T-helper 2 cell treated with Interferon-gamma antibody and Interleukin-4, amounts not matched to agents 5 μg/mL and 100 μg/mL, for 36 hours (primary cell): ENCODE measurements at regions not wholly inside any gene's neighbourhood (a gene's known extent, or its start where the extent isn't known, plus 50 kb on each side); places are given as distances from the start of the nearest gene placed in this dataset.
"Not testable (repeated sequence)": the region's sequence is repeated elsewhere in the genome, so short reads cannot be mapped to it uniquely, and the experiment has no call there.

Experiments
- DNase-seq: peaks from one replicate; pipeline ENCODE4 v3.0.0; 2021; ENCODE audit warnings: low spot score
- H3K27ac Mint-ChIP-seq: one replicate; pipeline ENCODE4 v1.8.0; 2021; ENCODE audit warnings: mild to moderate bottlenecking, mixed read lengths
- H3K27me3 Mint-ChIP-seq: one replicate; pipeline ENCODE4 v1.8.0; 2021; ENCODE audit warnings: low read depth, mixed read lengths
- H3K36me3 Mint-ChIP-seq: one replicate; pipeline ENCODE4 v1.8.0; 2021; ENCODE audit warnings: low read depth, mixed read lengths
- H3K4me1 Mint-ChIP-seq: one replicate; pipeline ENCODE4 v1.8.0; 2021; ENCODE audit warnings: low read depth, mixed read lengths
- H3K4me3 Mint-ChIP-seq: one replicate; pipeline ENCODE4 v1.8.0; 2022; ENCODE audit warnings: mild to moderate bottlenecking, moderate library complexity, mixed read lengths
- H3K9me3 Mint-ChIP-seq: one replicate; pipeline ENCODE4 v1.8.0; 2021; ENCODE audit warnings: mixed read lengths

DNA sequence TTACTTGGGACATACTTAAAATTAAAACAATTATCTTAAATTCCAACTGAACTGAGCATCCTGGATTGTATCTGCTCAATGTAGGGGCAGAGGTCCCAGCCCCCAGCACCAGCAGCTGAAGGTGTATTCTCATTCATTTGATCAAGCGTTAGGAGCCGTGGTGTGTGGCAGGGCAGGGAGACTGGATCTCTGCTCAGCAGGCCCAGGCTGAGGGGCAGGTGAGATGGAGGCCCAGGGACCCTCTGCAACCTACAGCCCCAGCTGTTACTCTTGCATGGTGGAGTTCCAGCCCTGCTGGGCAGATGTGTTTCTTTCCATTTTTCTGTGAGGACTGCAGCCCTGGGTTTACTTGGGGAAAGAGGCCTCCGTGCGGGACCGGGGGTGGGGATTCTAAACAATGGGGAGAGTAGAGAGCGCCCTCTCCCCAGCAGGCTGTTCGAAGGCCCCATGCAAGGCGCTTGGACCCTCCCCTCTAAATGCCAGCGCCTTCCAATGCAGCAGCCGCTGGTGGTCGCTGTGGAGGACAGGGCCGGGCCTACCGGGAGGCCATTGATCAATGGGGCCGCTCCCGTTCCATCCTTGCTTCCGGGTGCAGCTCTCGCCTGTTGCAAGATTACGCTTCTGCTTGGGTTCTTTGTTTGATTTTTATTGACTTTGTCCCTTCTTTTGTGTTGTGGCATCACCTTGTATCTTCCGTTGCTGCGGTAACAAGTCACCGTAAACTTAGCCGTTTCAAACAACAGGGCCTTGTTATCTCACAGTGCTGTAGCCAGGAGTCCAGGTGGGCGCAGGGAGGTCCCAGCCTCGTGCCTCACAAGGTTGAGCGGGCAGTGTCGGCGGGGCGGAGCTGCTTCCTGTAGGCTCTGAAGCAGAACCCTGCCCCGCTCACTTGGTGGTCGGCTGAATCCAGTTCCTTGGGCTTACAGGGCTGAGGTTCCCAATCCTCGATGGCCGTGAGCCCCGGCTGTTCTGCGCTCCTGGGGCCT is 134.8 kb upstream of the PHACTR3 start:
- DNase-seq = no peak
- no peaks in the 10 kb centered on the region for H3K4me1 Mint-ChIP-seq
- H3K9me3 Mint-ChIP-seq = no peaks in the 10 kb centered on the region
- no peak overlapping the region for H3K4me3 Mint-ChIP-seq
- no peak overlapping the region for H3K27ac Mint-ChIP-seq
- H3K27me3 Mint-ChIP-seq = peaks cover 3% of the 10 kb centered on the region
- H3K36me3 Mint-ChIP-seq = no peaks in the 10 kb centered on the region

DNA sequence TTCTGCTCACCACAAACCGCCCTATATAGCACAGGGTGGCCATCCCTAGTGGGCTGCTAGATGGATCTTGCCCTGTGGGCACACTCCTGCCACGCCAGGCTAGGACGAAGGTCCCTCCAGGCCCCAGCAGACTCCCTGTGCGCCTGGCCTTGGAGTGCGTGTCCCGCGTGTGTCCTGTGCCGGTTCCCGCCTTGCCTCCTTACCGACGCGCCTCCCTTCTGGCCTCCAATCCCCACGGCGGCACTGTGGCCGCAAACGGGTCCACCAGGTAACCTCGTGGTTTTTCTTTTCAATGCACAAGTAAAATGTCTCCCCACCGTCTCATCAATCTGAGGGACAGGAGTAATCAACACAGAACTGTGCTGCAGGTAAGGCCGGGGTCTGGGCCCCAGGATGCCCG is 133.8 kb upstream of the PHACTR3 start:
- Mint-ChIP-seq H3K27ac (no peak overlapping the region), H3K36me3 (no peaks in the 10 kb centered on the region), H3K9me3 (no peaks in the 10 kb centered on the region), H3K4me1 (no peaks in the 10 kb centered on the region), H3K27me3 (peaks cover 3% of the 10 kb centered on the region), H3K4me3 (no peak overlapping the region)
- no peak for DNase-seq

DNA sequence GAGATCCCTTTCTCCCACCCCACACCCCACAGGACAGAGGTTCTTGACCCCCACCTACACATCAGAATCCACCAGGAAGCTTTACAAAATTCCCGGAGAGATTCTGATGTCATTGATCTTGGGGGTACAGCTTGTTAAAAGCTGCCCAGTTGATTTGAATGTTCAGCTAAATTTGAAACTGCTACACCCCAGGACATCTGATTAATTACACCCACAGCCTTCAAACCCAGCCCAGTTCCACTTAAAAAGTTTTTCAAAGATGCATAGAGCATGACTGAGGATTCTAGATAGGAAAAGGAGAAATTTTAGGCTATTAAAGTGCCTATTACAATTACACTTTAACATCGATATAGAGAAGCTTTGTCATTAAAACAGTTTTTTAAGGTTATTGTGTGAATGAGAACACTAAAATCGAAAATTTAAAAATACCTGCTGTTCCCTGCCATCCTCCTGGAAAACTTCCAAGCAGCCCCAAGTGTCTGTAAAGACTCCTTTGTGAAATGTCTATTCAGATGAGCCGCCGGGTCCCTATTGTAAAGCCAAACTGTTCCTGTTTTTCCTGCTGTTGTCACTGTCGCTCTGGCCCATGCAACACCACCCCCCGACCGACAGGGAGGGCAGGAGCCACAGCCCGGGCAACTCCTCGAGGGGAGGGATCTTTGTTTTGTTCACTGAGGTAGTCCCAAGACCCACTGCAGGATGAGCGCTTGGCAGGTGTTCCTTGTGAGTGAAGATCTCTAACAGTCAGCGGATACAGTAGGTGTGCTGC is 132.5 kb upstream of the PHACTR3 start:
- H3K9me3 Mint-ChIP-seq = no peaks in the 10 kb centered on the region
- no peak overlapping the region for H3K27ac Mint-ChIP-seq
- H3K27me3 Mint-ChIP-seq = peaks cover 6% of the 10 kb centered on the region
- no peak overlapping the region for H3K4me3 Mint-ChIP-seq
- no peaks in the 10 kb centered on the region for H3K4me1 Mint-ChIP-seq
- no peak for DNase-seq
- H3K36me3 Mint-ChIP-seq = no peaks in the 10 kb centered on the region

DNA sequence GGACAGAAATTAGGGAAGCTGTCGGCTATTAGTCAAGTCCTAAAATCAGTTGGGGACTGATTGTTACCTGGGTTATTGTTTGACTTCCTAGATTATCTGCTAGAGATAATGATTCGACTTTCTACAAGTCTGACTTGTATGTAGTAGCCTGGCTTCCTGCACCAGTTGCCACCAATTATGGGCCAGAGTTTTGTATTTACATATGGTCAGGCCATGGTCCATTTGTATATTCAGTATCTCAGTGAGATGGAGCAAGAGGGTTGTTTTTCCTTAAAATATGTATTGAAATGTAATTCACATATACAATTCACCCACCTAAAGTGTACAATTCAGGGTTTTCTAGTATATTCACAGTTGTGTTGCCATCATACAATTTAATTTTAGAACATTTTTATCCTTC is 130.6 kb upstream of the PHACTR3 start:
- Mint-ChIP-seq H3K4me3 (no peak overlapping the region), H3K27ac (no peak overlapping the region), H3K9me3 (no peaks in the 10 kb centered on the region), H3K4me1 (no peaks in the 10 kb centered on the region), H3K36me3 (no peaks in the 10 kb centered on the region), H3K27me3 (peaks cover 8% of the 10 kb centered on the region)
- DNase-seq = no peak

DNA sequence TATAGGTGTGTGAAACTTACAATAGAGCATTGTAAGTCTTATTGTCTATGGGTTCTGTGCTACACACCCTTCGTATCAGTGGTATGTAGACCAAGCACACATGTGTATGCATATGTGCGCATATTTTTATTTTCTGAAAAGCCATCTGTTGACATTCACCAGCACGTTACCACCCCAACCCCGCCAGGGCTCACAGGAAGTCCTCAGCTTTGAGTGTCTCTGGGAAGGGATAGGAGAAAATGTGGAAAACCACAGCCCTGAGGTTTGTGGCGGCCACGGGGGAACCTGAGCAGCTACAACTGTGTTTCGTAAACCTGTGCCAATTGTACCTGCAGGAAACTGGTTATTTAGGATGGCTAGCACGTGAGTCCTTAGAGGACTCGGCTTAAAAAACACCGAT is 123.3 kb upstream of the PHACTR3 start:
- Mint-ChIP-seq H3K4me3 (no peak overlapping the region), H3K27ac (no peak overlapping the region), H3K4me1 (no peaks in the 10 kb centered on the region), H3K27me3 (peaks cover 8% of the 10 kb centered on the region), H3K36me3 (no peaks in the 10 kb centered on the region), H3K9me3 (no peaks in the 10 kb centered on the region)
- no peak for DNase-seq

DNA sequence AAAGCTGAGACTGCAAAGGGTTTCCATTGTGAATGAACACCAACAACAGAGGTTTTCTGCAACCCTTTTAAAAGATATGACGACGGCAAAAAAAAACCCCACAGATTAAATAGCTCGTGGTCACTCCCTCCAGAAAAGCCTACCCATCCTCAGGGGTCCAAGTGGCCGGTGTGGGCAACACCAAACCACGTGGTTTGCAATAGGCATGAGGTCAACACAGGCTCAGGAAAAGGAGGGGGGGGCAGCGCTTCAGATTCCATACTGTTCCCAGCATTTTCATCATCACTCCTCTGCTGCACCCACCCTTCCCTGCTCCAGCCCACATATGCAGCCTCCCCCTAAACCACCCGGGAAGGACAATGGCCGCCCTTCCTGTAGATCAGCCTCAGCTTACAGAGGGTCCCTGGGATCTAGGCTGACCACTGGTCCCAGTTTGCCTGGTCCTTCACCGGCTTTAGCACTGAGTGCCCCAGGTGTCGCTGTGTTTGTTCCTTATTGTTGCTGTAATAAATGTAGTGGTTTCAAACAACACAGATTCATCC is 122.8 kb upstream of the PHACTR3 start:
- Mint-ChIP-seq H3K36me3 (no peaks in the 10 kb centered on the region), H3K27ac (no peak overlapping the region), H3K27me3 (peaks cover 8% of the 10 kb centered on the region), H3K9me3 (no peaks in the 10 kb centered on the region), H3K4me3 (no peak overlapping the region), H3K4me1 (no peaks in the 10 kb centered on the region)
- DNase-seq = no peak

DNA sequence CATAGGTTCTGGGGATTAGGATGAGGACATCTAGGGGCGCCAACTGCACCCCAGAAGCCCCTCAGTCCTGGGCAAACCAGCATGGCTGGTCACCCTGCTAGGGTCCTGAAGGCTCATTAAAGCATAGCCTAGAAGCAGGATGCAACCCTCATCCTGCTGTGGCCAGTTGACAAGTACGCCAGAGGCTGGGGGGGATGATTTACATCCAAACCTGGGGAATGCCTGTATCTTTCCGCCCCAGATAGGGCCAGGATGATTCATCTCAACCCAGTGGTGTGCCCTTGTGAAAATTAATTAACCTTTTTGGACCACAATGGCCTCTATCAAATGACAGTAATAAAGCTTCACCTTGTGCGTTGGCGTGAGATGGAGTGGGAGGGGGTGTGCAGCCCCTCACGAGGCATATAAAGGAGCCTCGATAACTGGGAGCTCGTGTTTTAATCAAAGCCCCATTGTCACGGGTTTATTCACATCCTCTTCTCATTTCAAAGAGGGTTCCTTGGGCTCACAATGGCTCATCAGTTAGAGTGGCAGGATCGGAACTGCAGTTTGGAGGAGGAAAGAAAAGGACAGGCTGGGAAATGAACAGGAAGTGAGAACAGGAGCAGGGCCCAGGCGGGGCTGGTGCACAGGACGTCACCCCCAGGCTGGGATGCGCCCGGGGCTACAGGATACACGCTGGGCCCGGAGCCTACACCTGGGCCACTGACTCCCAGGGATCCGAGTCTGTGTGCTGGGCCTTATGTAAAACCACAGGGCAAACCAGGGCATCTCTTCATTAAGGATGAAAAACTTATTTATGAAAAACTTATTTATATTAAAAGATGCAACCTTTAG is 121.8 kb upstream of the PHACTR3 start:
- Mint-ChIP-seq H3K9me3 (no peaks in the 10 kb centered on the region), H3K36me3 (no peaks in the 10 kb centered on the region), H3K4me1 (no peaks in the 10 kb centered on the region), H3K27ac (no peak overlapping the region), H3K4me3 (no peak overlapping the region), H3K27me3 (peaks cover 3% of the 10 kb centered on the region)
- no peak for DNase-seq

DNA sequence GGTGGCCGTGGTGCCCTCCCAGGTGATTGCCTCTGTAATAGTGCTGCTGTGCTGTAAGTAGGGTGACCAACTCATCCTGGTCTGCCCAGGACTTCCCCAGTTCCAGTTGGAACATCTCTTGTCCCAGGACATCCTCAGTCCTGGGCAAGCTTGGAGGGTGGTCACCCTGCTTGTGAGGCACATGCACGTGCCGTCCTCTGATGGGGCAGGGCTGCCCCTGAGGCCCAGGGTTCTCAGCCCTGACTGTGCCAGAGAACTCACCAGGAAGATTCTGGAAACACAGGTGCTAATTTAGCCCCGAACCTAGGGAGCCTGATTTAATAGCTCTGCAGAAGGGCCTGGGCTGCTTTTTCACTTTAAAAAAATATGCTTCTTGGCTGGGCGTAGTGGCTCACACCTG is 120.9 kb upstream of the PHACTR3 start:
- H3K27me3 Mint-ChIP-seq = peaks cover 3% of the 10 kb centered on the region
- H3K4me1 Mint-ChIP-seq = no peaks in the 10 kb centered on the region
- no peaks in the 10 kb centered on the region for H3K36me3 Mint-ChIP-seq
- H3K4me3 Mint-ChIP-seq = no peak overlapping the region
- no peak overlapping the region for H3K27ac Mint-ChIP-seq
- DNase-seq = no peak
- H3K9me3 Mint-ChIP-seq = no peaks in the 10 kb centered on the region

DNA sequence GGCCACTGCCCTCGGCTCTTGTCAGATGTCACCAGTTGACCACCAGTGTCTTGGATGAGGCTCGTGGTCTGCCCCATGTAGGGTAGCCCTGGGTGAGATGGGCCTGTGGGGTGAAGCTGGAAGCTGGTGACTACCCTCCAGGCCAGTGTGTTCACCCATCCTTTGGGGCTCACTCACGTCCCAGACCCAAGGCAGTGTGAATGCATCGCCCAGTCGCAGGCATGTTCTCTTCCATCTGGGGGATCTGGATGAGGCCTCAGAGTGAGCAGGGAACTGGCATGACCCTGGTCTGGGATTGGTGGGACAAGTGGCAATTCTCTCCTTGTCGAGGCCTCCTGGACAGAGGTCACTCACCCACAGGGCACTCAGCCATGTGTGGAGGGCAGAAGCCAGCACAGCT is 120.1 kb upstream of the PHACTR3 start:
- Mint-ChIP-seq H3K27ac (no peak overlapping the region), H3K27me3 (peaks cover 3% of the 10 kb centered on the region), H3K4me1 (no peaks in the 10 kb centered on the region), H3K9me3 (no peaks in the 10 kb centered on the region), H3K4me3 (no peak overlapping the region), H3K36me3 (no peaks in the 10 kb centered on the region)
- no peak for DNase-seq

DNA sequence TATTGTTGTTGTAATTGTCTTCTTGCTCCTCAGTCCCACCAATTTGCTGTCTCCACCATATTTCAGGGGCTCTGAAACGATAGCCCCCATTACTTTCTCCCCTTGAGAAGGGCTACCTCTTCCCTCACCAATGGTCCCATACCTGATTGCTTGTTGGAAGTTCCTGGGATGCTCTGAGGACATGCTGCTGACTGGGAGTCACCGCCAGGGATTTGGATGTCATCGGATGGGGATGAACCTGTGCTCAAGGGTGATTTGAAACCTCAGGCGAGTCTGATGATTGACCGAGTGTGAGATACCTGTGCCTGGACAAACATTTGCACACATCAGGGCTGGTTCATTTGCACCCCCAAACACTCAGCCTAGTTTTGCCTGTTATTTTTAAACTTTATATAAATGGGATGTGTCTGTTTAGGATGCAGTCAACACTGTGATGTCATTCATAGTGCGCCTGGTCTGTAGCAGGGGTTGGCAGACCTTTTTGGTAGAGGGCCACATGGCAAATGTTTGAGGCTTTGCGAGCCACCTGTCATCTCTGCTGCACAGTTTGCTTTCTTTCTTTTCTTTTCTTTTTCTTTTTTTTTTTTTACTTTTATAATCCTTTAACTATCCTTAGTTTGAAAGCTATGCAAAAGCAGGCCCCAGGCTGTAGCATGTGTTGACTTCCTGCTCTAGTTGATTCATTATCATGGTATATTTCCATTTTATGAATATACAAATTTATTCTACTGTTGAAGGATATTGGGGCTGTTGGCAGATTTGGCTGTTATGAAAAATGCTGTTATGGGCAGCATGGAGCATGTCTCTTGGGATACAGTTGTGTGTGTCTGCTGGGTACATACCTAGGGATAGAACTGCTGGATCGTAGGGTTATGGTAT is 118.5 kb upstream of the PHACTR3 start:
- no peak overlapping the region for H3K4me3 Mint-ChIP-seq
- no peak for DNase-seq
- H3K4me1 Mint-ChIP-seq = no peaks in the 10 kb centered on the region
- peaks cover 3% of the 10 kb centered on the region for H3K27me3 Mint-ChIP-seq
- H3K27ac Mint-ChIP-seq = no peak overlapping the region
- H3K36me3 Mint-ChIP-seq = no peaks in the 10 kb centered on the region
- no peaks in the 10 kb centered on the region for H3K9me3 Mint-ChIP-seq

DNA sequence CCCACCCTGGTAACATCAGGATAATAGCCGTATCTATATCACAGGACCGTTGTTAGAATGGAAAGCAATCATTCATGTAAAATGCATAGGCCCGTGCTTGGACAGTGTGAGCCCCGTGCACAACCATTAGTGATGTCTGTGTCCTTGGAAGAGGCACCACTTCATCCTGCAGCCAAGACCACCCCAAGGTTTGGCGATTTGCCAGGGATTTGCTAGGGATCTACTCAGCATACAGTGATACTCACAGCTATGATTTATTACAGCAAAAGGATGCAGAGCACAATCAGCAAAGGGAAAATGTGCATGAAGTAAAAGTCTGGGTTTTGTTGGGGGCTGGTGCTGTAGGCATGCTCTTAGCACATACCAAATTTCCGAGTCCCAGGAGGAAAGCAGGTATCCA is 115.9 kb upstream of the PHACTR3 start:
- H3K27me3 Mint-ChIP-seq, H3K4me3 Mint-ChIP-seq, H3K4me1 Mint-ChIP-seq, H3K36me3 Mint-ChIP-seq, DNase-seq, H3K9me3 Mint-ChIP-seq, H3K27ac Mint-ChIP-seq: not testable (repeated sequence)

DNA sequence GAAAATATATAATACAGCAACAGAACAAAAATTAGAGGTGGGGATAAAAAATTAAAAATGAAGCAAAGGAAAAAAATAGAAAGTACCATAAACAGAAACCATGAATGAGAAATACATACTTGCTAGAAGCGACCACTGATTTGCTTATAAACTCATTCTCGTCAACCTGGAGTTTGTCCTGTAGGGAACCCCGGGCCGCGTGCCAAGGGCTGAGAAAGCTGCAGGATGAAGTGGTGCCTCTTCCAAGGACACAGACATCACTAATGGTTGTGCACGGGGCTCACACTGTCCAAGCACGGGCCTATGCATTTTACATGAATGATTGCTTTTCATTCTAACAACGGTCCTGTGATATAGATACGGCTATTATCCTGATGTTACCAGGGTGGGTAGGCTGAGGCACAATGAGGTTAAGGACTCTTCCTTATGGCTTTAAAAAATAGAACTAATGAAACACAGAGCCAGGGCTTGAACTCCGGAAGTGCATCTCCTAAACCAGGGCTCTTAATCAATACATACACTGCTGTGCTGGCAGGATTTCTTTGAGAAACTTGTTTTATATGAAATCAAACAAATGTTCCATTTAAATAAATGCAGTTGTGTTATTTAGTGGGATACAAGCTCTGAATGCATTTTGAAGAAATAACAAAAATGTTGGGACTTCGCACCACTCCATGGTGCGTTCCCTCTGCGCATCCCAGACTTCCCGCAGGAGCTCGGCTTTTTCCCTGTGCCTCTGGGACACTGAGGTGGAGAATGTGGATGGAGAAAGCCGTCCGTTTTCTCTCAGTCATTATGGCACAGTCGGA is 113.9 kb upstream of the PHACTR3 start:
- not testable (repeated sequence) for H3K9me3 Mint-ChIP-seq, H3K4me1 Mint-ChIP-seq, H3K36me3 Mint-ChIP-seq, H3K27ac Mint-ChIP-seq, H3K27me3 Mint-ChIP-seq, DNase-seq, H3K4me3 Mint-ChIP-seq
